ENCODE measurements at regions not wholly inside any gene's neighbourhood (a gene's known extent, or its start where the extent isn't known, plus 50 kb on each side); places are given as distances from the start of the nearest gene placed in this dataset.

GRCh38 chr5:127231118-127231517 lies 59.5 kb upstream of the MEGF10 start:
- no peak for TF ChIP-seq CTCF (optimal IDR thresholded peaks at IDR 0.05 in 1 of 3, IDR thresholded peaks at IDR 0.05 in 1 of 3, conservative IDR thresholded peaks at IDR 0.05 in 1 of 3; ENCODE audit: extremely low read depth in 1 of 3, insufficient read depth in 2 of 3, low read length in 3 of 3)
- no peak for TF ChIP-seq EZH2 (IDR thresholded peaks at IDR 0.05; ENCODE audit: low read length)

All from keratinocyte (primary cell).